HG03280 (cell line): ENCODE measurements at regions not wholly inside any gene's neighbourhood (a gene's known extent, or its start where the extent isn't known, plus 50 kb on each side); places are given as distances from the start of the nearest gene placed in this dataset.

Source experiments
- ATAC-seq: cut with Tn5 transposase; IDR thresholded peaks from one replicate; pipeline ENCODE4 v1.9.1; 2021; ENCODE audit warnings: mild to moderate bottlenecking, moderate library complexity; ENCODE audit not compliant: unreplicated experiment

- ATAC-seq: peak; percentile 80
These were observed 157.9 kb upstream of the PARP11 start for GRCh38 chr12:4030929-4031702.

DNA sequence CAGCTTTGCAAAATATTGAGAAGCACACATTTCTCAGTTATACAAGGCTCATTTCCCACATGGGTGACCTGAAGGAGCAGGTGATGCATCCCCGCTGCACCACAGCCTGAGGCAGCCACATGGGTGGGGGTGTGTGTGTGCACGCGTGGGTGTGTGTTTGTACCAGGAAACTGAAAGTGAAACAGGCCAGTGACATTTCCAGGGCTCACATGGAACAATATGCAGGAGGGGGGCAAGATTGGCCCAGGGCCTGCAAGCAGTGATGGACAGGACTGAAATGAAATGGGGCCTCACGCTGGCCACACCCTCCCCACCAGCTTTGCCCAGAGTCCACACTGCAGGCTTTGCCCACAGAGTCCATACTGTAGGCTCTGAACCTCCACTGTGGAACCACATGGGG is 154.2 kb upstream of the PARP11 start:
- no peak for ATAC-seq

GRCh38 chr12:4026517-4026916 is 153.3 kb upstream of the PARP11 start:
- ATAC-seq: no peak

- ATAC-seq: no peak
These were observed 152.8 kb upstream of the PARP11 start for GRCh38 chr12:4026020-4026358.

- no peak for ATAC-seq
These were observed 152.2 kb upstream of the PARP11 start for GRCh38 chr12:4025181-4026019.

DNA sequence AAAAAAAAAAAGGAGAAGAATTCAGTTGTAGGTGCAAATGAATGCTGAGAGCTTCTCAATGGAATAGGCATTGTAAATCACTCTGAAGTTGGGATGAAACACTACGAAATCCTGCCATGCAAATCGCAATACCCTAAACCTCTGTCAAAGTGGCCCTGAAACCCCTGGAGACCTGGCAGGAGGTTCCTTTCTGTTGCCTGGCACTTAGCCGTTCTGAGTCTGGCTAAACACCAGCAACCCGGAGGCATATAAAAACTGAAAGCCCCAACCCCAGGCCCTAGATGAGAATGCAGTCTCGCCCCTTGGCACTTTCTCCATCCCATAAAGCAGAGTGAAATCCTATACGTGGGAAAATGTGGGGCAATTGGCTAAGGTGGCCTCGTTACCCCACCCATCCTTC is 151.5 kb upstream of the PARP11 start:
- ATAC-seq: no peak

DNA sequence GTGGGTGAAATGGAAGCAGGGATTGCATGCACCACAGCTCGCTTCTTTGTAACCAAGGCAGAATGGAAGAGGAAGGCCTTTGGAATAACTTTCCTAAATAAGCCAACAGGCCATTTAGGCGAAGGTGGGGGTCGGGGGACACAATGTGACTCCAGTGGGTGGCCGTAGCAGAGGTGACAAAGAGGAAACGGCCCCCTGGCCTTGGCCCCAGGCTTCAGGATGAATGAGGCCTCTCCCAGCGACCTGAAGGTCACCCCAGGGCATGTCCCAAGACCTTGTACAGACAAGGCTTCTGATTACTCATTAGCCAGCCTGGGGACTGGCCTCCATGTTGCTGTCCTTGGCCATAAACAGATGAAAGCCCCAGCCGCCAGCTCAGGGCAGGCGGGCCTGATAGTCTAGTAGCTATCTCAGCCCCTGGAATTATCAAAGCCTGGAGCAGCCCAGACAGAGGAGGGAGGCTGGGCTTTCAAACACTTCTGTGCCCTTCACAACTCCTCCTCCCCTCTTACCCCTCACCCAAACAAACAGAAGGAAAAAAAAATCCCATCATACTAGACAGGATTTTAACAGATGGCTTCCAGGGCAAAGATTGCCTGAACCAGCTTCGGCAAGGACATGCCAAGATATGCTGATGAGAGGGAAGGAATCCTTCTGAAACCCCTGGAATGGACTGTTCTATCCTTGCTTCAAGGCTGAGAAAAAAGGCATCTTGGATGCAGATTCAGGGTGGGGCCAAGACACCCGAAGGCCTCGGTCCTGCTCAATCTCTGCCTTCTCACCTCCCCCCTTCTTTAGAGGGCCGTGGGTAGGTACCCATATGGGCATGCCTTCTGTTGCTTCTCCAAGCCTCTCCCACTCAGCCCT is 142.3 kb upstream of the PARP11 start:
- ATAC-seq: no peak

DNA sequence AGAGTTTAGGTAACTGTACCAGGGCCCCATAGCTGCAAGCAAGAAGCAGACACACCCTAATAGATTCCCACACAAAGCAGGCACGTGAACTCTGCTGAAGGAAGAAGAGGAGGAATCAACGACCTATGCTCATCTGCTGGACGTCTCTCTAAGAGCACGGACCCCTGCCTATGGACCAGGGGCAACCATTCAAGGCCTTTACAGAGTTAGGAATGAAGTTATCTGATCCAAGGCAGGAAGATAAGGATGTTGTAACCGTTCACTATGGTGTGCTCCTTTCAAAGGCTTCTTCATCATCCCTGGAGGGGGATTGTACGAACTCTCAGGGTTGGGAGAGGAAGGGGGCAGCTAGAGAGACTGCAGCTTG is 141.6 kb upstream of the PARP11 start:
- ATAC-seq: no peak

DNA sequence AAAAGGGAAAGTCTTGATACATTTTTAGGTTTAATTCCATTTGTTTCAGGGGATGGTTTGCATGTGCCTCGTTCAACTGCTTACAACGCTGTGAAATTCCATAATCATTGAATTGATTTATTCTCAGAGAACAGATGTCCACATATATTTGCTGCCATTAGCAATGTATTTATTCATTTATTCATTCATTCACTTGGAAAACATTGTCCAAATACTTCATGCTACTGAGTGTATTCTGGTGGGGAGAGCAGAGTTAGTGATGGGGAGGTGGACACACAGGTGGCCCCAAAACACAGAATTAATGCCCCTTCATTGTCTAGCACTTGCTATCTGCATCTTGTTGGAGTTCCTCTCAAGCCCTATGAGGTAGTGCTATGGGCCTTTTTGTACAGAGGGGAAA is 141.2 kb upstream of the PARP11 start:
- ATAC-seq: no peak

GRCh38 chr12:4012977-4013968 is 140.1 kb upstream of the PARP11 start:
- ATAC-seq: no peak

DNA sequence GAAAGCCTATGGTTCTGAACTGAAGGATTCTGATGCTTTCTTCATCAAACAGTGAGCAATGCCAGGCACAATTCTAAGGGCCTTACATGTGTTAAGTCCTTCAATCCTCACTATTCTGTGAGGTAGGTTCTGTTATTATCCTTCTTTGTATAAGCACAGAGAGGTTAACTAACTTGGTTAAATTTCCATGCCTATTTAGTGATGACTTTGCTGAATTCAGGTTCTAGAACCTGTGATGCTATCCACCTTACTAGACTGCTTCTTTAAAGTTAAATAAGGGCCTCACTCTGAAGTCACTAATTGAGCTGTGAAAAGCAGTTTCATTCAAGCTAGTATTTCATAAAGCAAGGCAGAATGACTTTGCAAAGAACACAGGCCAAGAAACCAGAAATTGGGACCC is 138.9 kb upstream of the PARP11 start:
- ATAC-seq: no peak

- ATAC-seq: no peak
These were observed 138.4 kb upstream of the PARP11 start for GRCh38 chr12:4011597-4011996.

DNA sequence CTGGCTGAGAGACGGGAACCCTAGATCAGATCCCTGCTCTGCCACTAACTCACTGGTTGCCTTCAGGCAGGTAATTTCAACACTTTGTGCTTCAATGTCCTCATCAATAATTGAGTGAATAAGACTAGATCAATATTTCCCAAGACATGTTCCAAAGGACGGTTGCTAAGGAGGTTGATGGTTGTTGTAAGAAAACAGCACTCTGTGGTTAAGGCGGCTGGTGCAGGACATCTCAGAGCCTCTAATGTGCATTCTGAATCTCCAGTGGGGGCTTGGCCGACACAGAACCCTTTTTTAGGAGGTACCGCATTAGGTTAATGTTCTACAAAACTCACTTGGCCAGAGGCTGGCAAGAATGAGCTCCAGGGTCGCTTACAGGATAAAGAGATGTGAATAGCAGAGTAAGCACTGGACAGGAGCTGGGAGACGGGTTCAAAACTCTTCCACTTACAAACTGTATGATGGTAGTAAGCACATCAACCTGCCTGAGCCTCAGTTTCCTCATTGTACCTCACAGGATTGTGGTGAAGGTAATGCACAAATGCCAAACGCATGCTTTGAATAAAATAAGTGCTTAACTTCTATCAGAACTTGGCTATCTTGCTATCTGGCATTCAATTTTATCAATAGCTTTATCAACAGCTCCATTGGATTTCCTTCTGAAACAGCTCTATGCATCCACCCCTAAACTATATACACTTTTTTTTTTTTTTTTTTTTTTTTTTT is 136.9 kb upstream of the PARP11 start:
- ATAC-seq: no peak

- ATAC-seq: no peak
These were observed 133.5 kb upstream of the PARP11 start for GRCh38 chr12:4006743-4007142.

DNA sequence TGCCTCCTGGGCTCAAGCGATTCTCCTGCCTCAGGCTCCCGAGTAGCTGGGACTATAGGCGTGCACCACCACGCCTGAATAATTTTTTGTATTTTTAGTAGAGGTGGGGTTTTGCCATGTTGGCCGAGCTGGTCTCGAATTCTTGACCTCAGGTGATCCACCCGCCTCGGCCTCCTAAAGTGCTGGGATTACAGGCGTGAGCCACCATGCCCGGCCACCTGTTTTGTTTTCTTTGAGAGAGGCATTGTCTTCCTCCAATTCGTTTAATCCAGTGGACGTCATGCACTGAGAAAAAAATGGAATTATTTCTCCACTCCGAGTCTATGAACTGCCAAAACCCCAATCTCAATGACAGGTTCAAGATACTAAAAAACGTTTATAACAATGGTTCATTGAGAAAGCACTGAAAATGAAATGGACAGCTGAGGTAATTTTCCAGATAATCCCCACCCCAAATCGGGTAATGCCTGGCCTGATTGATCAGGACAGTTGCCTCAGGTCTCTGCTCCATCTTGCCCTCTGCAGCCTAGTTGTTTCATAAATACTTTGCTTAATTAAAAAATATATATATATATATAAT is 132.7 kb upstream of the PARP11 start:
- no peak for ATAC-seq

DNA sequence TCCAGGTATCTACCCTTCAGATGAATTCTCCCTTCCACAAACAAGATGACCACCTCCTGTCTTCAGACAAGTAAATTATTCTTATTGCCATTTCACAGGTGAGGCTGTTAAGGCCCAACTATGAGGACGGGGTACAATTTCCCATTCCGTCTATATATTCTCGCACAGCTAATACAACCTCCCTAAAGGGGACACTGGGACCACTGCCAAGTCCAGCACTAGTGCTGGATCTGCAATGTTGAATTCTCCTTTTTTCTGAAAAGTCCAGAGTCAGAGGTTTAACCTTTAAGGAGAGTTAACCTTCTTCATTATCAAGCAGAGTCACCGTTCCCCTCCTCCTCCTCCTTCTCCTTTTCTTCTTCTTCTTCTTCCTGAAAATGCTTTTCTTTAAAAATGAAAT is 130.4 kb upstream of the PARP11 start:
- no peak for ATAC-seq

DNA sequence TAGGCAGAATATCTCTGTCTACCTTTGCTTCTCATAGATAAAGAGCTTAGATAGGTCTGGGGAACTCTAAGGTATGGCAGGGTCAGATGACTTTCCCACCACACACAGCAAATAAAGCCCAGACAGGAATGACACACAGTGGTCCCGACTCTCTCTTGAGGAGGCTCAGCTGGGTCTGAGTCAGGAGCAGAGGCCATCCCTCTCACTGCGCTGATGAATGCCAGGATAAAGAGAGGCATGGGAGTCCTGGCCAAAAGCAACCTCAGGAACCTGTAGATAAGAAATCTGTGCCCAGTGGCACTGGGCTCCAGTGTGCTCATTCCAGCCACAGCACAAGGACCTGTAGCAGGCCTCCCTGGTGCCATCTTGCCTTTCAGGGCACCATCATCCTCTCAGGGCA is 129.4 kb upstream of the PARP11 start:
- no peak for ATAC-seq

GRCh38 chr12:4001841-4002240 is 128.6 kb upstream of the PARP11 start:
- no peak for ATAC-seq

DNA sequence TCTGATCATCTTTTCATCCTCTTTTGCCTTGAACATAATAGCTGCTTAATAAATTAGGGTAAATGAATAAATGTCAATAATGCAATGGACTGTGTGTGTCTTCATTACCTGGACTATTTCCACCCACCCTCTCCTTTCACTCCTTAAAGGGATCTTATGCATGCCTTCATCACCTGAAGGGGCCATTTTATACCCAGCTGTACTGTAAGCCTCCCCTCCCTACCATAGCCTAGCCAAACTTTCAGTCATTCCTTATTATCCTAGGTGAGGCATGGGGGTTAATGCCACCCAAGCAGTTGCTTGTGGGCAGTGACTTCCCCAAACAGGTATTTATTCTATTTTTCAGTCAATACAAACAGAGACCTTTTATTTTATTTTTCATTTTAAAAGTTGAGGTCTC is 127.8 kb upstream of the PARP11 start:
- ATAC-seq: no peak
